EH (cell line): ENCODE measurements at regions not wholly inside any gene's neighbourhood (a gene's known extent, or its start where the extent isn't known, plus 50 kb on each side); places are given as distances from the start of the nearest gene placed in this dataset.
A peak's percentile ranks its signal among the peaks of the same experiment; 100 is the strongest.

Experiments used
- DNase-seq: peaks from one replicate; pipeline ENCODE4 v3.0.0-alpha.2; 2015; ENCODE audit warnings: low read depth

DNA sequence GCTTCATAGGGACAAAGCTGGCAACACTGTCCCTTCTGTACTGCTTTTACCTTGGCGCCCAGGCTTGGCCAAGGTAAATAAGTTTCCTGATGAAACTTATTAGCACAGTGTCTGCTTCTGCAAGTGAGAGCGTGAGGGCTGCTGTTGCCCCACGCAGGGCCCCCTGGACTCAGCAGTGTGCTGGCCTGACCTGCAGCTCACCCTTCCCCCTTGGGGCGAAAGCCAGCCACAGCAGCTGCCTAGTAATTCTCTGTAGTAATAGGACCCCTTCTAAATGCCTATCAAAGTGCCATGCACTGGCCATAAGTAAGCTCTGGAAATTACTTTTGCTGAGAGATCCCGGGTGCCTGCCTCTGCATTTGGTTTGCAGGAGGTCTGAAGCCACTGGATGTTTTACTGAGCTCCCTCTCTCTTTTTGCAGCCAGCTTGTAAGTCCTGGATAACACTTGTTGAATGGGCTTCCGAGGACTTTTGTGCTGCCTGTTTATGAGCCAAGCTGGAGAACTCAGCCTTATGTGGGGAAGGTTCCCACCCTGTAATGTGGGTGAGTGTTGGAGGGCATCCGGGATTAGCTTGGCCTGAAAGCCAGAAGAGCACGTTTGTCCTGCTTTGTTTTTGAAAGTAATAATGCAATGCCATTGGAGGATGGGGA, 293.9 kb downstream of the C7orf25 start:
- no peak for DNase-seq

DNA sequence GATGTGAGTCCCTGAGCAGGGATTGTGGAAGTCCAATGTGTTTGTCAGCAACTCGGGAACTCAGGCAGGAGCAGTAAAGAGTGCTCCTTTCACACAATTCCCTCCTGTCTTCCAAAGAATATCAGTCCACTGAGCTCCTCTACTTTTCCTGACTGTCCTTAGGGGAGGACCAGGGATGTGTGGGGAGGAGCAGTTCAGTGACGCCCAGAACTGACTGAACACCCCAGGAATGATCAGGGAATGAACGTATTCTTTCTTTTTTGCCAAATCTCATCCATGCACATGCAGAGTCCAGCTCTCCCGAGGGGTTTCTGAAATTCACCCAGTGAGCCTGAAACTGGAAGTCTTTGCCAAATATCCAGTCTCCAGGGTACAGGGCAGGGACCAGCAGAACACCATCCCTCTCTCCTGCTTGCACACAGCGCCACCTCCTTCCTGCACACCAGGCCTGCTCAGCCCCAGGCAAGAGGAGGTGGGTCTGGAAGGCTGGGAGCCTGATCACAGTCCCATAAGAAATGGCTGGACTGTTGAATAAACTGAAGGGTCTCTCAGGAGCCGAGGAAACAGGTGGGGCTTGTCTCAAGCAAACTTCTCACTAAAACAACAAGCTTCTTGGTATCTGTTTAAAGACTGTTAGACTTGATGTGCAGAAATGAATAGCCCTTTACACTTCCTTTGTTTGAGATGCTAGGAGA, 294.7 kb downstream of the C7orf25 start:
- no peak for DNase-seq

DNA sequence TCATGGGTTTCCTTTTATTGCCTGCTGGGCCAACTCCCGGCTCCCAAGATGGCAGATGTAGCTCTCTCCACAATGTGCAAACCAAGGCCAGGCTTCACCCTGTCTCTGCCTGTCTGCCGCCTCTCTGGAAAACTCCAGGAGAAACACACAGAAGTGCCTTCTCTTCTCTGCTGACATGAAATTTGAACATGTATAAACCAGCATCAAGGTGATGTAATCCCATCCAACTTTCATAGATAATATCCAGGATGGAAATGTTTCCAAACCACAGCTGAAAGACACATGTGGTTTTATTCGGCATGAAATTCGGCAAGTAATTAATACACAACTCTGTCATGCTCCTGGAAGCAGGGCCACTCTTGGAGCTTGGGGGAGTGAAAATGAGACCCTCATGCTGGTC, 297.2 kb downstream of the C7orf25 start:
- DNase-seq: no peak

DNA sequence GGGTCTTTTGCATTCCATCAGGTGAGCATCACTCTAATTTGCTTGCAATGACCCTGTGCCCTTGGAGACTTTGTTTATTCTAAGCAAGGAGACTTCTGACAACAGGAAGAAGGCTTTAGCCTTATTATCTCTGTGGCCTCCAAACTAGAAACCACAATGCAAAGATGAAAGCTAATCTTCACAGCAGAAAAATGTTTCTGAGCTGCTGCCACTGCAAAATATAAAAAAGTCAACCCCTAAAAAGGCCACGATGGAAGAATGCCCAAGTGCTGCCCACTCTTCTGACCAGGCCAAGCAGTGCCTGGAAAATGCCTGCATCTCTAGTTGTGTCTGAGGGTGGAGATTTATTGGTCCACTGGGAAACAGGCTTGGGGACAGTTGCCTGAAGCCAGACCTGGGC, 299.9 kb downstream of the C7orf25 start:
- no peak for DNase-seq

DNA sequence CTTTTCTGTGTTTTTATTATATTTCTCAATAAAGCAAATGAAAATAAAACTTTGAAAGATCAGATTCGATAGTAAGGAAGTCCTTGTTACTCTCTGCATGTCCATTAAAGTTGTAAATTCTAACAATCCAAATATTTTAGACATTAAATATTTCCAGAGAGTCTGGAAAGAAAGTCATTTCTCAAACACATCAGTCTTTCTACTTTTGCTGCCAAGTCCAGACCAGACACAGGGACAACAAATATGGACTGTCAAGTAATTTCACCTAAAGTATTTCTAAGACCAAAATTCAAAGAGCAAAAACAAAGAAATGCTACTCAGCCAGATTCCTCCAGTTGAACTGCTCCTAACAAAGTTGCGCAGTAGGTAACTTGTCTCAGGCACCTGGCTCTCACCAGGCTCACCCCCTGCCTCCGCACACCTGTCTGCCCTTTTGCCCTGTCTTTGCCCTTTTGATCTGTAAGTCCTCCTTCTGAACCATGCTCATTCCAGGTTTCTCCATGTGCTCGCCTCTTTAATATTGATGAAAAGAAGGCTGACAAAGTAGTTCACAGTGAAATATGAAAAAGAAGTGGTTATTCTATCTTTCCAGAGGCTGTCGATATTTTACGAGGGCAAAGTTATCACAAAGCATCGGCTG, 300.5 kb downstream of the C7orf25 start:
- no peak for DNase-seq

DNA sequence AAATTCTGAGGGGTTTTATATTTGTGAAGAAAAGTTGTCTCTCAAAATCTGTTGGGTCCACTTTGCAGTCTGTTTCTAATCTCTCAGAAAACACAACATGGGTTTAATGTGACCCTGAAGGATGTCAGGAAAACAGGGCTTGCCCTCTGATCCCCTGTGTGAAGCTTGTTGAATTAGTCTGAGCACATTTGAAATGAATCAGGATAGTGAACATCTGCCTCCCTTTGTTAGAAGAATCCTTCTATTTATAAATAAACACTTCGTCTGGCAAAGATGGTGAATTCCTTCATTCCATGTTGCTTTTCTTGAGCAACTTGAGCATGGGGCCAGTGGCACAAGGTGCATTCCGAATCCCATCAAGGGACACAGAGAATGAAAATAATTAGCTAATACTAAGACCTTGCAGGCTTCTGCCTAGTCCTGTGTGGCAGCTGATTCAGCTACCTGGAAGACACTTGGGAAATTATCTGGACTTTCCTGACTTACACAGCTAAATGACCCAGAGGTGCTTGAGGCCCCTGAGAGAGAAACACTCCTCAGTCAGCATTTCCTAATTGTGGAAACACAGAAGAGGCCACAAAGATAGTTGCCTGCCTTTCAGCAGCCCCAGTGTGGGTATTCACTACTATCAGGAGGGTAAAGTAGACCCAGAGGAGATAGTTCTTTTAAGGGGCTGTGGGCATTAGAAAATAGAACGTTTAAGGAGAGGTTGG, 305.5 kb downstream of the C7orf25 start:
- DNase-seq: peak; percentile 1

DNA sequence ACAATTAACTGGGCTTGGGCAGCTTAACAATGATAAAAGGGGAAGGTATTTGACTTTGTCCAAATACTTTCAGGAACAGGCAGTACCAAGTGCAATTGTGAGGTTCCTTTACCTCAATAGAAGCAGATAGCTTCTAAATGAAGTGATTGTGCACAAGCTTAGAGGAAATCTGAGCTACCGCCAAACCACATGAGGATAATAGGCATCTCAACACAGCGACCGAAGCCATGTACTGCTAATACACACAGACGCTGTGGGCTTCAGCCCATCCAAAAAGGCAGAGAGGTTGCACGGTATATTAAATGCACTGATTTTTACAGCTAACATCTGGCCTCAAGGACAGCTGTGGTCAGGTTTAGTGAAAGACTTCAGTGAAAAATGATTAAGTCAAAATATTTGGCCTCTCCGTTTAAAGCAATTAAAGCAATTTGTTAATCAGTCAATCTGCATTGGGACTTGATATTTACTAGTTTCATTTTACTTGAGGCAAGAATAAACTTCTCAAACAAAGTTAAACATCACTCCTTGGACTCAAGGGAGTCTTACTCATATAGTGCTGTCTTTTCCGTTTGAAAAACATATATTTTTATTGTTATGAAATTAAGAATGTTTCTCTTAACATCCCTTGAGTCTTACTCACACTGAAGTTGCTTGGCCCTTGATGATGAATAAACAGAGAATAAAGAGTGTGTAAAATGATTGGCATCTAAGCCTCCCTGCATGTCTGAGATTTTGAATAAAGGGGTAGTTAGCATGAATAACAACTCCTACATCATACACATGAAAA, 306.3 kb downstream of the C7orf25 start:
- peak; percentile 5 for DNase-seq

DNA sequence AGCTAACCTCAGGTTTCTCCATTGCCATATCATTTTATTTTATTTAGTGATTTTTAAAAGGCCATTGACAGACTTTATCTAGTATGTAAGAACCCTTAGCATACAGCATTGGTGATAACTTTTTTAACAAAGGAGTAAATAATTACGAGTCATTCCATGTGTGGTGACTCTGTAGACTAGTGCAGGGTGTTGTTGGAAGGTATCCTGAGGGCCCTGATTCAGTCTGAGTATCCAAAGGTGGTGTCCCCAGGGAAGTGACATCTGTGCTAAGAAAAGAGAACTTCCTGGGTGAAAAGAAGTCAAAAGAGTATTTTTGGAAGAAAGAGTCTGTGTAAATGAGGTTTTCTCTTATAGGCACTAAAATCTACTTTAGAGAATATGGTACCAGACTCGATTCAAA, 308.4 kb downstream of the C7orf25 start:
- no peak for DNase-seq

DNA sequence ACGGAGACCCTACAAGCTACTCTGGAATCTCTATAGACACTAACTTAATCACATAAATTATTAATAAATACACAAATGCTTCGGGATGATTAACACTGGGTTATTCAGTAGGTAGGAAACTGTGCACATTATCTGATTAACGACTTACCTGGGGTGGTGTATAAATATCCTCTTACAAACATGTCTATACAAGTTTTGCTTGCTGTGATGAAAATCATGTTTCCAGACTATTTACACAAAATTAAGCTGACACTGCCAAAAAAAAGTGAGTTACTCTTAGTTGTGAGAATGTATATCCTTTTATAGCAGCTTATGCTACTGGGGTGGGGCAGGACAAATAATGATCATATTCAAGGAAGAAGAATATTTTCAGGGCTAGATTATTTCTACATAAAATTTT, 314.6 kb downstream of the C7orf25 start:
- no peak for DNase-seq

DNA sequence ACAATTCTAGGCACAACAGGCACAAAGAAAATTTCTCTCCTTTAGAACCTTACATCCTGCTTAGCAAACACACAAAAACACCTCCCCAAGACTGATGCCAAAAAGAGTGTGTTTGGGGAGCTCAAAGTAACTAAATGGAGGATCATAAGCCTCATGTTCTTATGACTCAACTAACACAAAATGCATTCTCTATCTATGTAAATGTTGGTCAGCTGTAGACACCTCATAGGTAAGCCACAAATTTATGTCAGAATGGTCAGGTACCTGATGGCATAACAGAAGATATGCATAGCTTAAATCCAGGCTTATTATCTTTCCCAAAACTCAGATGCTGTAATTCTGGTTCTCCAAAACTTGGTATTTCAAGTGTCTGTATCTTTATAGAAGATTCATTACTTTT, 315.1 kb downstream of the C7orf25 start:
- no peak for DNase-seq

DNA sequence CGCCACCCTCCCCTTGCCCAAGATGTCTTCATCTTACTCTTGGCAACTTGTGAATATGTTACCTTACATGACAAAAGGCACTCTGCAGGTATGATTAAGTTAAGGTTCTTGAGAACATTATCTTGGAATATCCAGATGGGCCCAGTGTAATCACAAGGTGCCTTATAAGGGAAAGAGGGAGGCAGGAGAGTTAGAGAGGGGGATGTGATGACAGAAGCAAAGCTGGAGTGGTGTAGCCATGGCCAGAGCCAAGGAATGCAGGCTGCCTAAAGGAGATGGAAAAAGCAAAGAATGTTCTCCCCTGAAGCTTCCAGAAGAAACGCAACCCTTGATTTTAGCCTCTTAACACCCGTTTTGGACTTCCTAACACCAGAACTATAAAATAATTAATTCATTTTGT, 318.0 kb downstream of the C7orf25 start:
- no peak for DNase-seq

DNA sequence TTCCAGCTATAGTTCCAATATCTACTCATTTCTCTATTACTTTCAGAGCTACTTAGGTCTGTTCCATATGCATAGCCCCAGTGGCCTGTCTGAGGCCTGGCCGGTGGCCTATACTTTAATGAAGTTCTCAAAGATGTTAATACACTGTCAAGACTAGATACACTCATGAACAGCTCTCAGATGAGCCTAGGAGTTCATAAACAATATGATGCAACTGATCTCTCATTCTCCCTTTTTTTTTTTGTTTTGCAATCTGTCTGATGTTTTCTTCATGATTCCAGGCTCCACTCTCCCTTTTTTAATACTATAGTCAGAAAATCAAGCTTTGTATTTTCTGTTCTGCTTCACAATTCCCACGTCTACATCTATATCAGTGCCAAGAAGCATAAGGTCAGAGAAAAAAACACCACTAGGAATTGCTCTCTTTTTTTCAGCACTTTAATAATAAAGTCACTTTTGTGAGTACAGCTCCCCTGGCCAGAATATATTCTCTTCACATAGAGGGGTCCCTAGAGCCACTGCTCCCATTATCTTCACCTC, 321.0 kb downstream of the C7orf25 start:
- no peak for DNase-seq

DNA sequence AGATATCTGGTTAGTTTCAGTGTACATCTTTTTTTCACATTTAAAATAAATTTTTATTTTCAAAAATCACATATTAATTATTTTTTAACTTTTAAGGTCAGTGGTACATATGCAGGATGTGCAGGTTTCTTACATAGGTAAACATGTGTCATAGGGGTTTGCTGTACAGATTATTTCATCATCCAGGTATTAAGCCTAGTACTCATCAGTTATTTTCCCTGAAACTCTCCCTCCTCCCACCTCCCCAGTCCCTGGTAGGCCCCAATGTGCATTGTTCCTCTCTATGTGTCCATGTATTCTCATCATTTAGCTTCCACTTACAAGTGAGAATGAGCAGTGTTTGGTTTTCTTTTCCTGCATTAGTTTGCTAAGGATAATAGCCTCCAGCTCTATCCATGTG, 323.0 kb downstream of the C7orf25 start:
- DNase-seq: no peak

DNA sequence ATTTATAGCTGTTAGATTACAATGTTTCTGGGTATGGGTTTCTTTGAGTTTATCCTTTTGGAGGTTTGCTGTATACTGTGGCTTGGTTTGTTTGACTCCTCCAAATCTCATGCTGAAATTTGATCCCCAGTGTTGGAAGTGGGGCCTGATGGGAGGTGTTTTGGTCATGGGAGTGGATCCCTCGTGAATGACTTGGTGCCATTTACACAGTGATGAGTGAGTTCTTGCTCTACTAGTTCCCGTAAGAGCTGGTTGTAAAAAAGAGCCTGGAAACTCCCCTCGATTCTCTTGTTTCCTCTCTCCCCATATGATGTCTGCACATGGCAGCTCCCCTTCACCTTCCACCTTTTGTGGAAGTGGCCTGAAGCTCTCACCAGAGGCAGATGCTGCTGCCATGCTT, 324.1 kb downstream of the C7orf25 start:
- DNase-seq: no peak

DNA sequence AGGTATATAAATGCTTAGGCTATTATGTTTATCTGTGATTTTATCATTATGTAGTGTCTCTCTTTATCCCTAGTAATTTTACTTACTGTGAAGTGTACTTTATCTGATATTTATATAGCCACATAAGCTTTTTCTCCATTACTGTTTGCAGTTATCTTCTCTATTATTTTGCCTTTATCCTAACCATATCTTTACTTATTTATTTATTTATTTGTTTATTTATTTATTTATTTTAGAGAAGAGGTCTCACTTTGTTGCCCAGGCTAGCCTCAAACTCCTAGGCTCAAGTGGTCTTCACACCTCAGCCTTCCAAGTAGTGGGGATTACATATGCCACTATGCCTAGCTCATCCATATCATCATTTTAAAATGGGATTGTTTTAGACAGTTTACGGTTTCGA, 331.8 kb downstream of the C7orf25 start:
- DNase-seq: no peak

DNA sequence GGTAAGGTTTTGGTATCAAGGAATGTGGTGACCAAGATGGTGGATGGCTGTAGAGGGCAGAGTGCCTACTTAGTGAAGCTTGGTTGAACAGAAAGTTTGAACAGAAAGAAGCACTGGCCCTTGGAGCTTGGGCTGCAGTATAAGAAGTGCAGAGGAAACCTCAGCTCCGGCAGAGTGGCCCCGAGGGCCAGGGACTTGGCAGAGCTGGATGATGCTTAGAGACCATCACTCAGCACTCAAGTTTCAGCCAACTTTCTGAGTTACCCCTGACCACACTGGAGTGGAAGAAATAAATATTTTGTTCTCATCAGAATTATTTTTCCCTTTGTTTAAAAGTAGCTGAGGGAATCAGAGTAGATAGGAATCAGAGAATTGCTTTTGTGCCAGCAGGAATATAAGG, 336.7 kb downstream of the C7orf25 start:
- DNase-seq: no peak

DNA sequence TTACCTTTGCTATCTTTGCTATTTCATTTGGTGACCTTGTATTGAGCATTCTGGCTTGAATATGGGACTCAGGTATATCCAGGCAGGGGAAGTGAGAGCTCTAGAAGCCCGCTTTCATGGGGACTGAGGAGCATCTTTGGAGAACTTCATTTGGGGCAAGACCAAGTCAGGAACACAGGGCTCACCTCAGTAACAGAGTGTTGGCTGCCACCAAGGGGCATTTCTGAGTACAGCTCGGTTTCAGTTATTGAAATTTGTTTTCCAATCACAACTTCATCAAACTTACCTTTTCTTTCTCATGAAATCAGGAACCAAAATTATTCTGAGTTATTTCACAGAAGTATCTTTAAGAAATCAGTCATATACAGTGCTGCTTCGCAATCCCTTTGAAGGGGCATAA, 337.2 kb downstream of the C7orf25 start:
- peak; percentile 12 for DNase-seq

DNA sequence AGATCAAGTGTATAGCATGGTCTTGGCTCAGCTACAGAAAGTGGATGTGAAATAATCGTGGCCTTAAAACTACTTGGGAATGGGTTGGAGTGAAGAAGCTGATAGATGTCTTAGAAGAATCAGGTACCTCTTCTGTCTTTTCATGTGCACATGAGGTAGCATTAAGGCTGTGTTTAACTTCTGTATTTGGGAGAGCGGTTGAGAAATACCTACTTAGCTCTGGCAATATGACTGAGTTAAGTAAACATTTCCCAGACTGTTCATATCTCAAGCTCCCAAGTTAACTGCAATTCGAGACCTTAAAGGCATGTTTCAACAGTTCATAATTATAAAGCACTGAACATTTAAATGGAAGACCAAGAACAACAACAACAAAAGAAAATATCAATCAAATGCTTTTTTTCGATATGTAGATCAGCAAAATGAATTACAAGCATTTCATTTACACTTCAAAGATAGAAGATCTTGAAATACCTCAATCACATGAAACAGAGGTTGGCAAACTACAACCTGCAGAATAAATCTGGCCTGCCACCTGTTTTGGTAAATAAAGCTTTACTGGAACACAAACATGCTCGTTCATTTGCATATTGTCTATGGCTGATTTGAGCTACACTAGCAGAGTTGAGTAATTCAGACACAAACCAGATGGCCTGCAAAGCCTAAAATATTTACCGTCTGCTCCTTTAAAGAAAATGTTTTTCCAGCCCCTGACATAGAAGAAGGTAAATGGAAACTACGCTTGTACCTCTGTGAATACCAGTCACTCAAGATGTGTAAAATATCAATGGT, 337.1 kb upstream of the GLI3 start:
- DNase-seq: no peak

DNA sequence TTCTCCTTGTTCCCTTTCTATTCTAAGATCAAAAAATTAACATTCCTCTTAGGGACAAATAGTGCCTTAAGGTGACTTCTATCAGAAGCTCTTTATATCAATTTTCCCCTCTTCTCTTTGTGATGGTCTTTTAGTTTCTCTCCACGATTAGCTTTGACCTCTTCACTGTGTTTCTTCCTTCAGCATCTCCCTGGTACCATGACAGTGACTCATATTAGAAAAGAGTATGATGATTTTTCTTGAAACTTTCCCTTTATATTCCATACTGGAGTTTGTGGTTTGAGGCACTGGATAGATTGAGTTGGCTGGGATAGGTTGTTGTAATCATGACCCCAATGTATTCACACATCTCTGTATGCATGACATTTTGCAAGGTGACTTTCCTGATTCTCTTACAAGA, 335.6 kb upstream of the GLI3 start:
- no peak for DNase-seq

DNA sequence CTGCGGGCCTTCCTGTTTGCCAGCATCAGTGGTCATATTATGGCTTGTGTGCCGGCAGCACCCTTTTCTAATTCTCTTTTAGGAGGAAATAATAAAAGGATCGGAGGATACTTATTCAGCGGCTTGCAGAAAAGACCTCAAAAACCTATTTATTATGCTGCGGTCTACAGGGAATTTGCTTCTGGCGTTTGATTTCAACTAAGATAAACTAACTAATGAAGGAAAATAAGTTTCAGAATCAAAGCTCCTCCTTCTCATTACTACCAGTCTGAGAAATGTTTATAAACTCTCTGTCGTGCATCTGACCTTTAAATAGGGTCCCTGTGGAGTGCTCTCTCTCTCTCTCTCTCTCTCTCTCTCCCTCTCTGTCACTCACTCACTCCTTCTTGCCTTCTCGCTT, 335.0 kb upstream of the GLI3 start:
- DNase-seq: peak; percentile 47

DNA sequence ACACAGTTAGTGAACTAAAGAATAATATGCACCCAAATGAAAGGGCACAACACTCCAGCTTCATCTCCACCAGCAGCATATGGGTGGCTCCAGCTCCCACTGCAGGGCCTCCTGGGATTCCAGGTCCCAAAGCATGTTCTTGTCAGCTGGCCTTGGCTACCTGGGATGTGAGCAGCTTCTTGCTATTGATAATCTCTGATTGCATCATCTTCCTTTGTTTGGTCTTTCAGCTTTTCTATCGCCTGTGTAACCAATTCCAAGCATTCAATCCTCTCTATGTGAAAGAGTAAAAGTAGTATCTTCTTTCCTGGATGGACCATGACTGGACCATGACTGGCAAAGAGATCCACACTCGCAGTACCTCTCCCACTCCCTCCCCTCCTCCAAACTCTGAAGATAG, 333.9 kb upstream of the GLI3 start:
- DNase-seq: no peak
